ENCODE measurements at regions not wholly inside any gene's neighbourhood (a gene's known extent, or its start where the extent isn't known, plus 50 kb on each side); places are given as distances from the start of the nearest gene placed in this dataset.

DNA sequence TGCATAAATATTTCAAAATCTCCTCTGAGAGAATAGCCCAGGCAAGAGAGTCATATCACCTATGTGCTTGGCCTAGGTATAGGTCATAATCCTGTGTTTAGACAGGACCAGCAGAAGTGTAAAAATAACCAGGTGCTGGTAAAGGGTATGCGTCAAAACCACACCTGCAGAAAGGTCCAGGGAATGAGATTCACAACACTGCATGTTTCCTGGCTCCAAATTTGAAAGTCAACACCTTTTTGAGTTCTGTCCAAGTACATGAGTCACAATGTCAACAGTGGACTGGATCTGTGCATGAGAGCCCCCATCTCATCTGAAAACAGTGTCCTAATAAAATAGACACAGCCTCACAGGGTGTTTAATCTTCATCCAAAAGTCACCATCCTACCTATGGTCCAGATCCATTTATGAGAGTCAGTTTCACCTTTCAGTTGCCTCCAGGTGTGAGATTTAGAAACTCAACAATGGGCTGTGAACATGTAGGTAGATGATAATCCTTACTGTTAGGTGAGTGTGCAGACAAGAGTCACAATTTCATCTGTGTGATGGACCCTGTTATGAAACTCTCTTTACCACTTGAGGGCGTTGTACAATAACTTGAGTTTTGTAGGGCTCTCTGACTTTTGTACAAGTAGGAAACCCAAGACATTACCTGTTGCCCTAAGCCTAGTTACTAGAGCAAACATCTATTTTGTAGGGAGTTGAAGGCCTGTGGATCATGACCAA is 2100.7 kb downstream of the TP53TG3F start:
- TF ChIP-seq TCF7L2 (IDR thresholded peaks at IDR 0.05; ENCODE audit: low read depth, low read length) (no peak), BDP1 (IDR thresholded peaks at IDR 0.05; ENCODE audit: insufficient read depth, insufficient read length) (no peak), RBBP5 (IDR thresholded peaks at IDR 0.05; ENCODE audit: borderline replicate concordance, insufficient read depth, low read length, poor library complexity, severe bottlenecking) (no peak), ATF6 (CRISPR knock-in tag; IDR thresholded peaks at IDR 0.05) (no peak), JUN (IDR thresholded peaks at IDR 0.05; ENCODE audit: borderline replicate concordance, low read depth, low read length) (no peak), JUN (CRISPR knock-in tag; IDR thresholded peaks at IDR 0.05; ENCODE audit: borderline replicate concordance) (no peak)
- TF ChIP-seq, protein P1, sequence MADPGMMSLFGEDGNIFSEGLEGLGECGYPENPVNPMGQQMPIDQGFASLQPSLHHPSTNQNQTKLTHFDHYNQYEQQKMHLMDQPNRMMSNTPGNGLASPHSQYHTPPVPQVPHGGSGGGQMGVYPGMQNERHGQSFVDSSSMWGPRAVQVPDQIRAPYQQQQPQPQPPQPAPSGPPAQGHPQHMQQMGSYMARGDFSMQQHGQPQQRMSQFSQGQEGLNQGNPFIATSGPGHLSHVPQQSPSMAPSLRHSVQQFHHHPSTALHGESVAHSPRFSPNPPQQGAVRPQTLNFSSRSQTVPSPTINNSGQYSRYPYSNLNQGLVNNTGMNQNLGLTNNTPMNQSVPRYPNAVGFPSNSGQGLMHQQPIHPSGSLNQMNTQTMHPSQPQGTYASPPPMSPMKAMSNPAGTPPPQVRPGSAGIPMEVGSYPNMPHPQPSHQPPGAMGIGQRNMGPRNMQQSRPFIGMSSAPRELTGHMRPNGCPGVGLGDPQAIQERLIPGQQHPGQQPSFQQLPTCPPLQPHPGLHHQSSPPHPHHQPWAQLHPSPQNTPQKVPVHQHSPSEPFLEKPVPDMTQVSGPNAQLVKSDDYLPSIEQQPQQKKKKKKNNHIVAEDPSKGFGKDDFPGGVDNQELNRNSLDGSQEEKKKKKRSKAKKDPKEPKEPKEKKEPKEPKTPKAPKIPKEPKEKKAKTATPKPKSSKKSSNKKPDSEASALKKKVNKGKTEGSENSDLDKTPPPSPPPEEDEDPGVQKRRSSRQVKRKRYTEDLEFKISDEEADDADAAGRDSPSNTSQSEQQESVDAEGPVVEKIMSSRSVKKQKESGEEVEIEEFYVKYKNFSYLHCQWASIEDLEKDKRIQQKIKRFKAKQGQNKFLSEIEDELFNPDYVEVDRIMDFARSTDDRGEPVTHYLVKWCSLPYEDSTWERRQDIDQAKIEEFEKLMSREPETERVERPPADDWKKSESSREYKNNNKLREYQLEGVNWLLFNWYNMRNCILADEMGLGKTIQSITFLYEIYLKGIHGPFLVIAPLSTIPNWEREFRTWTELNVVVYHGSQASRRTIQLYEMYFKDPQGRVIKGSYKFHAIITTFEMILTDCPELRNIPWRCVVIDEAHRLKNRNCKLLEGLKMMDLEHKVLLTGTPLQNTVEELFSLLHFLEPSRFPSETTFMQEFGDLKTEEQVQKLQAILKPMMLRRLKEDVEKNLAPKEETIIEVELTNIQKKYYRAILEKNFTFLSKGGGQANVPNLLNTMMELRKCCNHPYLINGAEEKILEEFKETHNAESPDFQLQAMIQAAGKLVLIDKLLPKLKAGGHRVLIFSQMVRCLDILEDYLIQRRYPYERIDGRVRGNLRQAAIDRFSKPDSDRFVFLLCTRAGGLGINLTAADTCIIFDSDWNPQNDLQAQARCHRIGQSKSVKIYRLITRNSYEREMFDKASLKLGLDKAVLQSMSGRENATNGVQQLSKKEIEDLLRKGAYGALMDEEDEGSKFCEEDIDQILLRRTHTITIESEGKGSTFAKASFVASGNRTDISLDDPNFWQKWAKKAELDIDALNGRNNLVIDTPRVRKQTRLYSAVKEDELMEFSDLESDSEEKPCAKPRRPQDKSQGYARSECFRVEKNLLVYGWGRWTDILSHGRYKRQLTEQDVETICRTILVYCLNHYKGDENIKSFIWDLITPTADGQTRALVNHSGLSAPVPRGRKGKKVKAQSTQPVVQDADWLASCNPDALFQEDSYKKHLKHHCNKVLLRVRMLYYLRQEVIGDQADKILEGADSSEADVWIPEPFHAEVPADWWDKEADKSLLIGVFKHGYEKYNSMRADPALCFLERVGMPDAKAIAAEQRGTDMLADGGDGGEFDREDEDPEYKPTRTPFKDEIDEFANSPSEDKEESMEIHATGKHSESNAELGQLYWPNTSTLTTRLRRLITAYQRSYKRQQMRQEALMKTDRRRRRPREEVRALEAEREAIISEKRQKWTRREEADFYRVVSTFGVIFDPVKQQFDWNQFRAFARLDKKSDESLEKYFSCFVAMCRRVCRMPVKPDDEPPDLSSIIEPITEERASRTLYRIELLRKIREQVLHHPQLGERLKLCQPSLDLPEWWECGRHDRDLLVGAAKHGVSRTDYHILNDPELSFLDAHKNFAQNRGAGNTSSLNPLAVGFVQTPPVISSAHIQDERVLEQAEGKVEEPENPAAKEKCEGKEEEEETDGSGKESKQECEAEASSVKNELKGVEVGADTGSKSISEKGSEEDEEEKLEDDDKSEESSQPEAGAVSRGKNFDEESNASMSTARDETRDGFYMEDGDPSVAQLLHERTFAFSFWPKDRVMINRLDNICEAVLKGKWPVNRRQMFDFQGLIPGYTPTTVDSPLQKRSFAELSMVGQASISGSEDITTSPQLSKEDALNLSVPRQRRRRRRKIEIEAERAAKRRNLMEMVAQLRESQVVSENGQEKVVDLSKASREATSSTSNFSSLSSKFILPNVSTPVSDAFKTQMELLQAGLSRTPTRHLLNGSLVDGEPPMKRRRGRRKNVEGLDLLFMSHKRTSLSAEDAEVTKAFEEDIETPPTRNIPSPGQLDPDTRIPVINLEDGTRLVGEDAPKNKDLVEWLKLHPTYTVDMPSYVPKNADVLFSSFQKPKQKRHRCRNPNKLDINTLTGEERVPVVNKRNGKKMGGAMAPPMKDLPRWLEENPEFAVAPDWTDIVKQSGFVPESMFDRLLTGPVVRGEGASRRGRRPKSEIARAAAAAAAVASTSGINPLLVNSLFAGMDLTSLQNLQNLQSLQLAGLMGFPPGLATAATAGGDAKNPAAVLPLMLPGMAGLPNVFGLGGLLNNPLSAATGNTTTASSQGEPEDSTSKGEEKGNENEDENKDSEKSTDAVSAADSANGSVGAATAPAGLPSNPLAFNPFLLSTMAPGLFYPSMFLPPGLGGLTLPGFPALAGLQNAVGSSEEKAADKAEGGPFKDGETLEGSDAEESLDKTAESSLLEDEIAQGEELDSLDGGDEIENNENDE (IDR thresholded peaks at IDR 0.05; ENCODE audit: low read depth, low read length) = no peak
- TF ChIP-seq, protein P2, sequence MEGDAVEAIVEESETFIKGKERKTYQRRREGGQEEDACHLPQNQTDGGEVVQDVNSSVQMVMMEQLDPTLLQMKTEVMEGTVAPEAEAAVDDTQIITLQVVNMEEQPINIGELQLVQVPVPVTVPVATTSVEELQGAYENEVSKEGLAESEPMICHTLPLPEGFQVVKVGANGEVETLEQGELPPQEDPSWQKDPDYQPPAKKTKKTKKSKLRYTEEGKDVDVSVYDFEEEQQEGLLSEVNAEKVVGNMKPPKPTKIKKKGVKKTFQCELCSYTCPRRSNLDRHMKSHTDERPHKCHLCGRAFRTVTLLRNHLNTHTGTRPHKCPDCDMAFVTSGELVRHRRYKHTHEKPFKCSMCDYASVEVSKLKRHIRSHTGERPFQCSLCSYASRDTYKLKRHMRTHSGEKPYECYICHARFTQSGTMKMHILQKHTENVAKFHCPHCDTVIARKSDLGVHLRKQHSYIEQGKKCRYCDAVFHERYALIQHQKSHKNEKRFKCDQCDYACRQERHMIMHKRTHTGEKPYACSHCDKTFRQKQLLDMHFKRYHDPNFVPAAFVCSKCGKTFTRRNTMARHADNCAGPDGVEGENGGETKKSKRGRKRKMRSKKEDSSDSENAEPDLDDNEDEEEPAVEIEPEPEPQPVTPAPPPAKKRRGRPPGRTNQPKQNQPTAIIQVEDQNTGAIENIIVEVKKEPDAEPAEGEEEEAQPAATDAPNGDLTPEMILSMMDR (IDR thresholded peaks at IDR 0.05 in 2 of 3, conservative IDR thresholded peaks at IDR 0.05 in 1 of 3; ENCODE audit: insufficient read depth in 2 of 3, low read depth in 1 of 3, low read length in 3 of 3) = no peak

Measured in K562 (cell line).